GM23338 (cell line): ENCODE measurements at regions not wholly inside any gene's neighbourhood (a gene's known extent, or its start where the extent isn't known, plus 50 kb on each side); places are given as distances from the start of the nearest gene placed in this dataset.

Experiments used
- ATAC-seq: fragments of 200-7000 bp; cut with Tn5 transposase; 3 replicates; pipeline ENCODE4 v1.9.1; 2020
- DNase-seq: peaks from one replicate; pipeline ENCODE4 v3.0.0-alpha.2; 2015; ENCODE audit warnings: low spot score
- H2AFZ ChIP-seq: fragments of 200-600 bp; sonication (generic); 2 replicates; pipeline ENCODE4 v1.8.0; 2016; ENCODE audit warnings: antibody characterized with exemption, mild to moderate bottlenecking, moderate library complexity
- H3F3A ChIP-seq: fragments of 200-600 bp; sonication (generic); replicated peaks from 2 replicates; pipeline ENCODE4 v1.8.0; 2017; ENCODE audit warnings: antibody characterized with exemption, mixed run types, low read depth
- H3K27ac ChIP-seq: fragments of 200-600 bp; sonication (generic); 2 replicates; pipeline ENCODE4 v1.6.1; 2016; ENCODE audit warnings: low read depth
- H3K27me3 ChIP-seq: fragments of 200-600 bp; sonication (generic); 2 replicates; pipeline ENCODE4 v1.8.0; 2016; ENCODE audit warnings: mild to moderate bottlenecking, mixed run types, moderate library complexity; ENCODE audit not compliant: insufficient read depth
- H3K36me3 ChIP-seq: fragments of 200-600 bp; sonication (generic); 2 replicates; pipeline ENCODE4 v1.8.0; 2016; ENCODE audit warnings: mild to moderate bottlenecking; ENCODE audit not compliant: insufficient read depth
- H3K4me1 ChIP-seq: fragments of 200-600 bp; sonication (generic); 2 replicates; pipeline ENCODE4 v1.8.0; 2016; ENCODE audit warnings: mild to moderate bottlenecking, moderate library complexity; ENCODE audit not compliant: insufficient read depth
- H3K4me2 ChIP-seq: fragments of 200-600 bp; sonication (generic); 2 replicates; pipeline ENCODE4 v1.7.1; 2017; ENCODE audit warnings: mixed run types
- H3K4me3 ChIP-seq: fragments of 200-600 bp; sonication (generic); 2 replicates; pipeline ENCODE4 v1.6.1; 2016; ENCODE audit warnings: mixed run types
- H3K79me2 ChIP-seq: fragments of 200-600 bp; sonication (generic); replicated peaks from 2 replicates; pipeline ENCODE4 v1.8.0; 2017; ENCODE audit warnings: mild to moderate bottlenecking; ENCODE audit not compliant: insufficient read depth
- H3K9me2 ChIP-seq: fragments of 200-600 bp; sonication (generic); 2 replicates; pipeline ENCODE4 v1.8.0; 2017; ENCODE audit not compliant: insufficient read depth
- H4K20me1 ChIP-seq: fragments of 200-600 bp; sonication (generic); replicated peaks from 2 replicates; pipeline ENCODE4 v1.8.0; 2017; ENCODE audit warnings: mild to moderate bottlenecking; ENCODE audit not compliant: insufficient read depth
- H3K27ac Mint-ChIP-seq: 2 replicates; pipeline ENCODE4 v1.8.0; 2020; ENCODE audit warnings: inconsistent platforms, mild to moderate bottlenecking, moderate library complexity, mixed read lengths
- H3K27me3 Mint-ChIP-seq: 3 replicates; pipeline ENCODE4 v1.8.0; 2022; ENCODE audit warnings: low read depth, mild to moderate bottlenecking, moderate library complexity, mixed read lengths, inconsistent platforms; ENCODE audit not compliant: insufficient read depth, poor library complexity
- H3K36me3 Mint-ChIP-seq: 3 replicates; pipeline ENCODE4 v1.8.0; 2021; ENCODE audit warnings: low read depth, mild to moderate bottlenecking, inconsistent platforms, moderate library complexity, mixed read lengths
- H3K4me1 Mint-ChIP-seq: 3 replicates; pipeline ENCODE4 v1.8.0; 2020; ENCODE audit warnings: mild to moderate bottlenecking, inconsistent platforms, mixed read lengths
- H3K4me3 Mint-ChIP-seq: 3 replicates; pipeline ENCODE4 v1.8.0; 2021; ENCODE audit warnings: moderate library complexity, mild to moderate bottlenecking, inconsistent platforms, mixed read lengths
- H3K9me3 Mint-ChIP-seq: 3 replicates; pipeline ENCODE4 v1.8.0; 2020; ENCODE audit warnings: moderate library complexity, mild to moderate bottlenecking, inconsistent platforms, mixed read lengths
- EZH2phosphoT487 ChIP-seq: fragments of 200-600 bp; sonication (generic); IDR thresholded peaks from one replicate; pipeline ENCODE4 v1.8.1; 2018; ENCODE audit warnings: antibody characterized with exemption; ENCODE audit not compliant: unreplicated experiment
- POLR2AphosphoS5 ChIP-seq: IDR thresholded peaks from 2 replicates; pipeline ENCODE4 v1.6.1; 2016; ENCODE audit warnings: antibody characterized with exemption, low read depth
- REST ChIP-seq: IDR thresholded peaks from one replicate; pipeline ENCODE4 v1.6.1; 2018; ENCODE audit warnings: antibody characterized with exemption; ENCODE audit not compliant: unreplicated experiment
- STAT1 ChIP-seq: IDR thresholded peaks from one replicate; pipeline ENCODE4 v1.6.1; 2016; ENCODE audit warnings: antibody characterized with exemption; ENCODE audit not compliant: unreplicated experiment
- ZNF462 ChIP-seq: fragments of 250-450 bp; sonication (Bioruptor Pico); IDR thresholded peaks from 2 replicates; pipeline ENCODE4 v1.5.0; 2020; ENCODE audit warnings: mild to moderate bottlenecking, moderate library complexity

GRCh38 chr10:129350690-129351089 lies 116.4 kb upstream of the MGMT start:
- H3K9me2 ChIP-seq: no peaks in the 10 kb centered on the region
- no peaks in the 10 kb centered on the region for H4K20me1 ChIP-seq
- ATAC-seq: no peak
- peaks cover 2% of the 10 kb centered on the region; the same call in 1 of the 3 replicates for H3K9me3 Mint-ChIP-seq
- H3K4me2 ChIP-seq: no peak overlapping the region
- no peak for DNase-seq
- no peak overlapping the region for H2AFZ ChIP-seq
- no peak overlapping the region for H3K4me3 ChIP-seq
- H3K27ac Mint-ChIP-seq: no peak overlapping the region
- no peak overlapping the region for H3K27ac ChIP-seq
- no peaks in the 10 kb centered on the region for H3K4me1 ChIP-seq
- no peaks in the 10 kb centered on the region for H3K27me3 ChIP-seq
- no peak overlapping the region for H3K4me3 Mint-ChIP-seq
- no peaks in the 10 kb centered on the region for H3K36me3 Mint-ChIP-seq
- no peaks in the 10 kb centered on the region for H3F3A ChIP-seq
- peaks cover 1% of the 10 kb centered on the region for H3K27me3 Mint-ChIP-seq
- H3K4me1 Mint-ChIP-seq: peaks cover 3% of the 10 kb centered on the region; the same call in 2 of the 3 replicates
- no peak for TF ChIP-seq POLR2AphosphoS5
- no peak for TF ChIP-seq EZH2phosphoT487
- TF ChIP-seq ZNF462 (CRISPR knock-in tag): no peak
- no peaks in the 10 kb centered on the region for H3K36me3 ChIP-seq
- no peaks in the 10 kb centered on the region for H3K79me2 ChIP-seq

DNA sequence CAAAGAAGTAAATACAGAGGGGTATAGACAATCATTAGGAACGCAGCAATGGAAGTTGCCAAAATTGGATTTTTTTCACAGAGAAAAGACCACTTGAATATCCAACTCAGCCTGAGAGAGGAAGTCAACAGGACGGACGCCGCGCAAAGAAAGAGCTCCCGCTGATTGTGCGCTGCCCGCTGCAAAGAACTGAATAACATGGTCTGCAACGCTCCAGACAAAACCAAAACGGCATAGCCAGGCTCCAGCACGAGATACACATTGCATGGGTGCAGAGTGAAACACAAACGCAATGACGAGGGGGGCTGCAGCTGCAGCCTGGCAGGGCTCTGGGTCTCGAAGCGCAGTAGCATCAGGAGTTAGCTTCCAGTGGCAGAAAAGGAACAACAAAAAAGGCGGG lies 113.9 kb upstream of the MGMT start:
- Mint-ChIP-seq H3K36me3 (0 out of 3 replicates have a peak, but pooled peaks cover 3% of the 10 kb centered on the region), H3K27ac (no peak overlapping the region), H3K27me3 (peaks cover 3% of the 10 kb centered on the region), H3K4me1 (no peaks in the 10 kb centered on the region), H3K9me3 (peaks cover 19% of the 10 kb centered on the region), H3K4me3 (no peak overlapping the region)
- Histone ChIP-seq H3K4me2 (no peak overlapping the region), H2AFZ (peak overlapping the region; percentile 87), H3K4me1 (no peaks in the 10 kb centered on the region), H3K9me2 (no peaks in the 10 kb centered on the region), H3K36me3 (no peaks in the 10 kb centered on the region), H3K27me3 (no peaks in the 10 kb centered on the region), H3K79me2 (no peaks in the 10 kb centered on the region), H4K20me1 (no peaks in the 10 kb centered on the region), H3F3A (no peaks in the 10 kb centered on the region), H3K27ac (no peak overlapping the region), H3K4me3 (no peak overlapping the region)
- ATAC-seq: no peak
- no peak for DNase-seq
- TF ChIP-seq STAT1: no peak
- no peak for TF ChIP-seq REST
